ENCODE measurements at regions not wholly inside any gene's neighbourhood (a gene's known extent, or its start where the extent isn't known, plus 50 kb on each side); places are given as distances from the start of the nearest gene placed in this dataset.

GRCh38 chrX:140163371-140164159 lies 198.2 kb upstream of the CXorf66 start:
- no peak for TF ChIP-seq TCF12 (IDR thresholded peaks at IDR 0.05; ENCODE audit: low read depth, low read length)
- no peak for TF ChIP-seq TCF7 (IDR thresholded peaks at IDR 0.05; ENCODE audit: borderline replicate concordance)
- TF ChIP-seq HCFC1 (IDR thresholded peaks at IDR 0.05; ENCODE audit: low read length), result no peak
- no peak for TF ChIP-seq MYC (IDR thresholded peaks at IDR 0.05; ENCODE audit: insufficient read depth, insufficient read length, insufficient replicate concordance, low read length, severe bottlenecking)
- no peak for TF ChIP-seq CTCF (IDR thresholded peaks at IDR 0.05 in 2 of 3, conservative IDR thresholded peaks at IDR 0.05 in 1 of 3; ENCODE audit: control insufficient read depth in 2 of 3, extremely low read depth in 1 of 3, insufficient read depth in 1 of 3, low read depth in 3 of 3, low read length in 3 of 3)
